Vagina (tissue), 2 donors: ENCODE measurements at regions not wholly inside any gene's neighbourhood (a gene's known extent, or its start where the extent isn't known, plus 50 kb on each side); places are given as distances from the start of the nearest gene placed in this dataset.

Experiments used
- DNase-seq, 2 donors: peaks; one replicate each; pipeline ENCODE4 v3.0.0-alpha.2; 2017; ENCODE audit errors: extremely low spot score in 2 of 2
- H3K27ac ChIP-seq: fragments of 200-600 bp; sonication (generic); one replicate; pipeline ENCODE4 v1.5.1; 2019
- H3K27me3 ChIP-seq: fragments of 200-600 bp; sonication (generic); one replicate; pipeline ENCODE4 v1.5.1; 2019
- H3K36me3 ChIP-seq, 2 donors: fragments of 200-600 bp; sonication (generic); one replicate each; pipeline ENCODE4 v1.5.1; 2017 to 2019
- H3K4me1 ChIP-seq: fragments of 200-600 bp; sonication (generic); one replicate; pipeline ENCODE4 v1.5.1; 2019
- H3K4me3 ChIP-seq, 2 donors: fragments of 200-600 bp; sonication (generic); 1 replicate in 1 of 2; 2 replicates in 1 of 2; pipeline ENCODE4 v1.5.1; 2016 to 2019
- H3K9me3 ChIP-seq: fragments of 200-600 bp; sonication (generic); one replicate; pipeline ENCODE4 v1.5.1; 2019
- CTCF ChIP-seq, 3 experiments: fragments of 450-650 bp in 2 of 3; fragments of 200-600 bp in 1 of 3; sonication (generic) in 1 of 3; IDR thresholded peaks; one replicate each; pipeline ENCODE4 v1.5.1; 2017 to 2019; ENCODE audit warnings: antibody characterized with exemption in 3 of 3, mild to moderate bottlenecking in 2 of 3, moderate library complexity in 2 of 3
- POLR2A ChIP-seq, 2 donors: fragments of 450-650 bp; IDR thresholded peaks; one replicate each; pipeline ENCODE4 v1.6.1; 2017; ENCODE audit warnings: antibody characterized with exemption in 2 of 2, mild to moderate bottlenecking in 2 of 2, moderate library complexity in 2 of 2
- POLR2AphosphoS5 ChIP-seq, 2 donors: sonication (generic); formaldehyde crosslinking; IDR thresholded peaks; one replicate each; pipeline ENCODE4 v1.9.0; 2017; ENCODE audit warnings: antibody characterized with exemption in 2 of 2, mild to moderate bottlenecking in 2 of 2, low read depth in 1 of 2; ENCODE audit not compliant: insufficient read depth in 1 of 2
- intact Hi-C: fragments of 100-400 bp; cut with DNase I; formaldehyde crosslinking; loops from one replicate; pipeline ENCODE4 v1.15.1; 2023

GRCh38 chr5:54904425-54904824 is 81.0 kb downstream of the ESM1 start:
- intact Hi-C loops = loop anchor here (5.0 kb wide), 1 partner anchor 243 kb away; no protein-coding TSS in a partner anchor
- Histone ChIP-seq H3K9me3 (no peaks in the 10 kb centered on the region), H3K4me1 (peaks cover 4% of the 10 kb centered on the region), H3K4me3 (no peak overlapping the region), H3K36me3 (no peaks in the 10 kb centered on the region), H3K27me3 (no peaks in the 10 kb centered on the region), H3K27ac (no peak overlapping the region)
- no peak for DNase-seq
- no peak for TF ChIP-seq CTCF (IDR thresholded peaks at IDR 0.05)
- TF ChIP-seq POLR2AphosphoS5 (IDR thresholded peaks at IDR 0.05; ENCODE audit: insufficient read depth in 1 of 2, low read depth in 1 of 2) = no peak
- no peak for TF ChIP-seq POLR2A (IDR thresholded peaks at IDR 0.05)

- Histone ChIP-seq H3K9me3 (no peaks in the 10 kb centered on the region), H3K27me3 (no peaks in the 10 kb centered on the region), H3K36me3 (no peaks in the 10 kb centered on the region), H3K27ac (no peak overlapping the region), H3K4me1 (peaks cover 4% of the 10 kb centered on the region), H3K4me3 (no peak overlapping the region)
- no peak for DNase-seq
- TF ChIP-seq POLR2AphosphoS5 (IDR thresholded peaks at IDR 0.05; ENCODE audit: insufficient read depth in 1 of 2, low read depth in 1 of 2) = no peak
- no peak for TF ChIP-seq POLR2A (IDR thresholded peaks at IDR 0.05)
- no peak for TF ChIP-seq CTCF (IDR thresholded peaks at IDR 0.05)
- intact Hi-C loops = loop anchor here (5.0 kb wide), 1 partner anchor 244 kb away; no protein-coding TSS in a partner anchor
Observed at GRCh38 chr5:54902791-54903473, 82.5 kb downstream of the ESM1 start.

- intact Hi-C loops = loop anchor here (5.0 kb wide), 1 partner anchor 246 kb away; no protein-coding TSS in a partner anchor
Observed at GRCh38 chr5:54900984-54901725, 84.2 kb downstream of the ESM1 start.

GRCh38 chr5:54897001-54897400 is 88.4 kb downstream of the ESM1 start:
- Histone ChIP-seq H3K4me3 (no peak overlapping the region), H3K4me1 (peaks cover 4% of the 10 kb centered on the region), H3K27ac (no peak overlapping the region), H3K9me3 (no peaks in the 10 kb centered on the region), H3K36me3 (no peaks in the 10 kb centered on the region), H3K27me3 (no peaks in the 10 kb centered on the region)
- intact Hi-C loops = no loop called here
- DNase-seq = no peak
- TF ChIP-seq CTCF (IDR thresholded peaks at IDR 0.05) = no peak
- TF ChIP-seq POLR2A (IDR thresholded peaks at IDR 0.05) = no peak
- no peak for TF ChIP-seq POLR2AphosphoS5 (IDR thresholded peaks at IDR 0.05; ENCODE audit: insufficient read depth in 1 of 2, low read depth in 1 of 2)

More at GRCh38 chr5:54900984-54901725, 84.2 kb downstream of the ESM1 start:
- Histone ChIP-seq H3K27me3 (no peaks in the 10 kb centered on the region), H3K4me1 (peaks cover 4% of the 10 kb centered on the region), H3K9me3 (no peaks in the 10 kb centered on the region), H3K36me3 (no peaks in the 10 kb centered on the region), H3K4me3 (no peak overlapping the region), H3K27ac (peak overlapping the region; percentile 70)
- no peak for TF ChIP-seq CTCF (IDR thresholded peaks at IDR 0.05)
- peak; percentile 22 to 52 for TF ChIP-seq POLR2AphosphoS5 (IDR thresholded peaks at IDR 0.05; ENCODE audit: insufficient read depth in 1 of 2, low read depth in 1 of 2)
- DNase-seq = peak in 1 of 2 donors; percentile 97
